HepG2 (cell line): ENCODE measurements at regions not wholly inside any gene's neighbourhood (a gene's known extent, or its start where the extent isn't known, plus 50 kb on each side); places are given as distances from the start of the nearest gene placed in this dataset.

Experiments
- ATAC-seq: fragments of 200-7000 bp; cut with Tn5 transposase; 3 replicates; pipeline ENCODE4 v1.9.1; 2020; ENCODE audit warnings: mild to moderate bottlenecking, moderate library complexity
- BruUV-seq: library from RNA; stranded (reverse); fragments of 400-500 nt; replicated peaks from 2 replicates; lab custom pipeline; 2021; lab: Mats Ljungman, UMichigan
- CTCF ChIA-PET: fragments of 300-600 bp; formaldehyde crosslinking; extraction: SDS; loops from one replicate; lab custom pipeline; 2021; ENCODE audit warnings: low total read pairs, inconsistent platforms, low intra/inter-chr PET ratio; lab: Yijun Ruan, JAX
- POLR2A ChIA-PET: fragments of 350-600 bp; sonication (Branson Sonifier 250); formaldehyde crosslinking; loops from one replicate; lab custom pipeline; 2020; ENCODE audit warnings: antibody characterized with exemption, inconsistent platforms; lab: Yijun Ruan, JAX
- DNase-seq: peaks from one replicate; pipeline ENCODE4 v3.0.0-alpha.2; 2015; ENCODE audit warnings: low spot score
- FAIRE-seq: peaks from 3 replicates; lab custom pipeline; 2011; peaks lifted over from hg19 to GRCh38; lab: Jason Lieb, UNC
- H2AFZ ChIP-seq: one replicate; pipeline ENCODE4 v1.6.1; 2011; ENCODE audit warnings: low read length, inconsistent platforms
- H3K27ac ChIP-seq: fragments of 300-600 bp; 3 replicates; pipeline ENCODE4 v1.8.0; 2011; ENCODE audit warnings: mixed run types, mild to moderate bottlenecking, mixed read lengths, low read length, inconsistent platforms; ENCODE audit not compliant: insufficient read depth; ENCODE audit errors: extremely low read length
- H3K27me3 ChIP-seq, 2 experiments: fragments of 200-600 bp in 1 of 2; 2 replicates in 1 of 2; 3 replicates in 1 of 2; pipeline versions ENCODE4 v1.6.0 to v1.8.0; 2011; ENCODE audit warnings: low read length in 2 of 2, mild to moderate bottlenecking in 2 of 2, moderate library complexity in 2 of 2, inconsistent platforms in 1 of 2; ENCODE audit not compliant: insufficient read depth in 2 of 2, control insufficient read depth in 1 of 2
- H3K36me3 ChIP-seq, 2 experiments: fragments of 200-600 bp in 1 of 2; replicated peaks in 1 of 2; 2 replicates in 1 of 2; 3 replicates in 1 of 2; pipeline versions ENCODE4 v1.5.1 to v1.8.0; 2011; ENCODE audit warnings: low read length in 2 of 2, inconsistent platforms in 1 of 2; ENCODE audit not compliant: insufficient read depth in 2 of 2, control insufficient read depth in 1 of 2
- H3K4me1 ChIP-seq: 2 replicates; pipeline ENCODE4 v1.5.1; 2012; ENCODE audit warnings: low read length, inconsistent platforms; ENCODE audit not compliant: insufficient read depth
- H3K4me2 ChIP-seq: 2 replicates; pipeline ENCODE4 v1.6.0; 2011; ENCODE audit warnings: low read depth, low read length, inconsistent platforms
- H3K4me3 ChIP-seq, 3 experiments: fragments of 200-600 bp in 1 of 3; sonication (generic), shearing (Covaris generic) in 1 of 3; replicated peaks in 1 of 3; 2 replicates each; pipeline ENCODE4 v1.5.1; 2011 to 2016; ENCODE audit warnings: low read length in 3 of 3, inconsistent platforms in 2 of 3, low read depth in 2 of 3, mild to moderate bottlenecking in 2 of 3, control low read depth in 1 of 3, mixed read lengths in 1 of 3; ENCODE audit not compliant: insufficient read depth in 1 of 3
- H3K79me2 ChIP-seq: one replicate; pipeline ENCODE4 v1.6.1; 2011; ENCODE audit warnings: low read length, inconsistent platforms; ENCODE audit not compliant: insufficient read depth
- H3K9ac ChIP-seq: 2 replicates; pipeline ENCODE4 v1.6.0; 2011; ENCODE audit warnings: mild to moderate bottlenecking, low read depth, low read length, inconsistent platforms; ENCODE audit not compliant: insufficient read depth
- H3K9me3 ChIP-seq: 2 replicates; pipeline ENCODE4 v1.5.1; 2012; ENCODE audit warnings: mild to moderate bottlenecking, low read length
- H4K20me1 ChIP-seq: 2 replicates; pipeline ENCODE4 v1.6.0; 2011; ENCODE audit warnings: inconsistent platforms, mild to moderate bottlenecking, low read length, moderate library complexity; ENCODE audit not compliant: insufficient read depth
- ARID5B ChIP-seq: IDR thresholded peaks from 2 replicates; pipeline ENCODE4 v1.4.0; 2020; ENCODE audit warnings: mild to moderate bottlenecking, missing genetic modification reagents
- ZKSCAN1 ChIP-seq: fragments of 150-350 bp; IDR thresholded peaks from 2 replicates; pipeline ENCODE4 v1.6.1; 2014; ENCODE audit warnings: low read length
- ZNF180 ChIP-seq: sonication (generic); formaldehyde crosslinking; IDR thresholded peaks from 2 replicates; pipeline ENCODE4 v1.4.0; 2020; ENCODE audit warnings: low read depth, missing genetic modification reagents, borderline replicate concordance
- ZNF446 ChIP-seq: sonication (generic); formaldehyde crosslinking; IDR thresholded peaks from 2 replicates; pipeline ENCODE4 v1.5.0; 2020; ENCODE audit warnings: mild to moderate bottlenecking, missing genetic modification reagents
- ZNF567 ChIP-seq: sonication (generic); formaldehyde crosslinking; IDR thresholded peaks from 2 replicates; pipeline ENCODE4 v1.8.1; 2023; ENCODE audit warnings: mild to moderate bottlenecking, missing genetic modification reagents, borderline replicate concordance
- ZNF720 ChIP-seq: sonication (generic); formaldehyde crosslinking; IDR thresholded peaks from 2 replicates; pipeline ENCODE4 v1.4.0; 2020; ENCODE audit warnings: missing genetic modification reagents
- WGBS: methylation state at CpG from one replicate; pipeline ENCODE4 v1.1.6; 2017; ENCODE audit warnings: low lambda C conversion rate; 5-methylcytosine and 5-hydroxymethylcytosine counted together
- in situ Hi-C: cut with HindIII; loops from 2 replicates; pipeline ENCODE4 v1.10.0; 2017; ENCODE audit warnings: low pct_unique_long_range_greater_than_20kb; ENCODE audit not compliant: extremely low pct_ligation_motif_present
- intact Hi-C: fragments of 100-400 bp; cut with micrococcal nuclease; formaldehyde crosslinking; loops from one replicate; pipeline ENCODE4 v1.10.0; 2022; ENCODE audit not compliant: unreplicated experiment
- TF ChIP-seq, protein P1 (sequence below): sonication (generic); formaldehyde crosslinking; IDR thresholded peaks from 2 replicates; pipeline ENCODE4 v1.9.0; 2021; ENCODE audit warnings: mild to moderate bottlenecking, missing genetic modification reagents

DNA sequence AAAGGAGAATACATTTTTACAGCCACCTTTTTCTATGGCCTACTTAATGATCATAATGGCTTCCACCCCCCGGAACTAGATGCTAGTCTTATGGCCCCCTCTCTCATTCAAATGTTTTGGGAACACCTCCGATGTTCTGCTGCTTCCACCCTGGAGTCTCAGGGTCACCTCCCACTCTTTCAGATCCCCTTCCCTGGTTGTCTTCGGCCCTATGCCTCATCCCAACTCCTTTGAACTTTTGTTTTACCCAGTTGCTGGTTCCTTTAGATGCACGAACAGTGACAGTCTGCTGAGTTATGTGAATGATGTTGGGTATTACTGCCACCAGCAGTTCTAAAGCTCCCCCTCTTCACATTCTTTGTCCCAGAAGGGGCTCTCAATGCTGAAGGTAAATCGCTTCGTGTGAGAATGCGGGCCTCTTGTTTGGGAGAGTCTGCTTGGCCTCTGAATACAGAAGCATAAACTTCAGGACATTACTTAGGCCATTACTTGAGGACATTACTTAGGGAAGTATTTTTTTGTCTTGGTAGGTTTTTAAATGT is 309.1 kb downstream of the SOX4 start (continued):
- no peak for TF ChIP-seq ARID5B
- TF ChIP-seq ZNF720 (CRISPR knock-in tag): no peak

DNA sequence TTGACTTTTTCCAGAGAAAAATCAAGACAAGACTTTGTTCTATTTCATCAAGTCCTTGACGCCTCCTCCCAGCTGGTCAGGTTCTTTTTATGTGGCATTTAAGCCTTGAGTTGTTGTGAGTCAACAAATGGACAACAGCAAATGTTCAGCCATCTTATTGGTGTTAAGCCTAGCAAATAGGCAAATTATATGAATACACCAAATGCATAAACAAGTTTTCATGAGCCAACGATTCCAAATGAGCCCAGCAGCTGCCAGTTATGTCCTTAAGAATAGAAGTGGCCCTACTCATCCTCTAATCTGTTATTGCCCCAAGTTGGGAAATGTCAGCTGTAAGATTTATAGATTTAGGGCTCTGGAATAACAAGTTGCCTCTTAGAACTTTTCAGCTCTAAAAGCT is 312.0 kb downstream of the SOX4 start:
- WGBS: 1% methylated on average over 2 of the region's 2 CpGs
- FAIRE-seq (no peak), DNase-seq (no peak), ATAC-seq (no peak)
- ChIA-PET POLR2A (no interaction called here), CTCF (no interaction called here)
- intact Hi-C loops: no loop called here
- in situ Hi-C loops: no loop called here
- Histone ChIP-seq H2AFZ (no peak overlapping the region), H3K9me3 (no peaks in the 10 kb centered on the region), H3K4me1 (no peaks in the 10 kb centered on the region), H3K9ac (no peak overlapping the region), H3K36me3 (no peaks in the 10 kb centered on the region), H3K27ac (no peak overlapping the region), H3K79me2 (no peaks in the 10 kb centered on the region), H3K27me3 (no peaks in the 10 kb centered on the region), H4K20me1 (no peaks in the 10 kb centered on the region), H3K4me3 (no peak overlapping the region), H3K4me2 (no peak overlapping the region)
- no TSS peak for BruUV-seq
- no peak for TF ChIP-seq ZNF446 (CRISPR knock-in tag)

- DNase-seq (no peak), FAIRE-seq (no peak), ATAC-seq (no peak)
- Histone ChIP-seq H3K4me2 (no peak overlapping the region), H3K9ac (no peak overlapping the region), H3K79me2 (no peaks in the 10 kb centered on the region), H2AFZ (no peak overlapping the region), H3K36me3 (no peaks in the 10 kb centered on the region), H3K4me1 (no peaks in the 10 kb centered on the region), H4K20me1 (no peaks in the 10 kb centered on the region), H3K27ac (no peak overlapping the region), H3K27me3 (no peaks in the 10 kb centered on the region), H3K4me3 (no peak overlapping the region), H3K9me3 (no peaks in the 10 kb centered on the region)
- ChIA-PET POLR2A (no interaction called here), CTCF (no interaction called here)
- intact Hi-C loops (no loop called here), in situ Hi-C loops (no loop called here)
- BruUV-seq: no TSS peak
- TF ChIP-seq, protein P1, sequence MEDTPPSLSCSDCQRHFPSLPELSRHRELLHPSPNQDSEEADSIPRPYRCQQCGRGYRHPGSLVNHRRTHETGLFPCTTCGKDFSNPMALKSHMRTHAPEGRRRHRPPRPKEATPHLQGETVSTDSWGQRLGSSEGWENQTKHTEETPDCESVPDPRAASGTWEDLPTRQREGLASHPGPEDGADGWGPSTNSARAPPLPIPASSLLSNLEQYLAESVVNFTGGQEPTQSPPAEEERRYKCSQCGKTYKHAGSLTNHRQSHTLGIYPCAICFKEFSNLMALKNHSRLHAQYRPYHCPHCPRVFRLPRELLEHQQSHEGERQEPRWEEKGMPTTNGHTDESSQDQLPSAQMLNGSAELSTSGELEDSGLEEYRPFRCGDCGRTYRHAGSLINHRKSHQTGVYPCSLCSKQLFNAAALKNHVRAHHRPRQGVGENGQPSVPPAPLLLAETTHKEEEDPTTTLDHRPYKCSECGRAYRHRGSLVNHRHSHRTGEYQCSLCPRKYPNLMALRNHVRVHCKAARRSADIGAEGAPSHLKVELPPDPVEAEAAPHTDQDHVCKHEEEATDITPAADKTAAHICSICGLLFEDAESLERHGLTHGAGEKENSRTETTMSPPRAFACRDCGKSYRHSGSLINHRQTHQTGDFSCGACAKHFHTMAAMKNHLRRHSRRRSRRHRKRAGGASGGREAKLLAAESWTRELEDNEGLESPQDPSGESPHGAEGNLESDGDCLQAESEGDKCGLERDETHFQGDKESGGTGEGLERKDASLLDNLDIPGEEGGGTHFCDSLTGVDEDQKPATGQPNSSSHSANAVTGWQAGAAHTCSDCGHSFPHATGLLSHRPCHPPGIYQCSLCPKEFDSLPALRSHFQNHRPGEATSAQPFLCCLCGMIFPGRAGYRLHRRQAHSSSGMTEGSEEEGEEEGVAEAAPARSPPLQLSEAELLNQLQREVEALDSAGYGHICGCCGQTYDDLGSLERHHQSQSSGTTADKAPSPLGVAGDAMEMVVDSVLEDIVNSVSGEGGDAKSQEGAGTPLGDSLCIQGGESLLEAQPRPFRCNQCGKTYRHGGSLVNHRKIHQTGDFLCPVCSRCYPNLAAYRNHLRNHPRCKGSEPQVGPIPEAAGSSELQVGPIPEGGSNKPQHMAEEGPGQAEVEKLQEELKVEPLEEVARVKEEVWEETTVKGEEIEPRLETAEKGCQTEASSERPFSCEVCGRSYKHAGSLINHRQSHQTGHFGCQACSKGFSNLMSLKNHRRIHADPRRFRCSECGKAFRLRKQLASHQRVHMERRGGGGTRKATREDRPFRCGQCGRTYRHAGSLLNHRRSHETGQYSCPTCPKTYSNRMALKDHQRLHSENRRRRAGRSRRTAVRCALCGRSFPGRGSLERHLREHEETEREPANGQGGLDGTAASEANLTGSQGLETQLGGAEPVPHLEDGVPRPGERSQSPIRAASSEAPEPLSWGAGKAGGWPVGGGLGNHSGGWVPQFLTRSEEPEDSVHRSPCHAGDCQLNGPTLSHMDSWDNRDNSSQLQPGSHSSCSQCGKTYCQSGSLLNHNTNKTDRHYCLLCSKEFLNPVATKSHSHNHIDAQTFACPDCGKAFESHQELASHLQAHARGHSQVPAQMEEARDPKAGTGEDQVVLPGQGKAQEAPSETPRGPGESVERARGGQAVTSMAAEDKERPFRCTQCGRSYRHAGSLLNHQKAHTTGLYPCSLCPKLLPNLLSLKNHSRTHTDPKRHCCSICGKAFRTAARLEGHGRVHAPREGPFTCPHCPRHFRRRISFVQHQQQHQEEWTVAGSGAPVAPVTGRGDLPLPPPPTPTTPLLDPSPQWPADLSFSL (CRISPR knock-in tag): no peak
- TF ChIP-seq ZNF180 (CRISPR knock-in tag) (no peak), ZKSCAN1 (no peak), ZNF567 (no peak)
Measured at GRCh38 chr6:21906826-21907225, 313.3 kb downstream of the SOX4 start.
